ENCODE measurements at regions not wholly inside any gene's neighbourhood (a gene's known extent, or its start where the extent isn't known, plus 50 kb on each side); places are given as distances from the start of the nearest gene placed in this dataset.

DNA sequence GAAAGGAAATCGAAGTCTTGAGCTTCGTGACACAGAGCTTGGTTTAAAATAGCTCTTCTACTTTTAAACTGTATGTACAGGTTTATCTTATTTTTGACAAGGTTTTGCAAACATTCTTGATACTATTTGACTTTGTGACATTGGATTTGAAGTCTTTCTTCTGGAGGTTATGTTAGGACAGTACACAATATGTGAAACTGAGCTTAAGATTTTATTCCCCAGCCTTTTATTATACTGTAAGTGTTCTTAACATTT lies 95.2 kb upstream of the BTBD3 start:
- no peak for DNase-seq (ENCODE audit: low spot score)
- TF ChIP-seq, protein P1, sequence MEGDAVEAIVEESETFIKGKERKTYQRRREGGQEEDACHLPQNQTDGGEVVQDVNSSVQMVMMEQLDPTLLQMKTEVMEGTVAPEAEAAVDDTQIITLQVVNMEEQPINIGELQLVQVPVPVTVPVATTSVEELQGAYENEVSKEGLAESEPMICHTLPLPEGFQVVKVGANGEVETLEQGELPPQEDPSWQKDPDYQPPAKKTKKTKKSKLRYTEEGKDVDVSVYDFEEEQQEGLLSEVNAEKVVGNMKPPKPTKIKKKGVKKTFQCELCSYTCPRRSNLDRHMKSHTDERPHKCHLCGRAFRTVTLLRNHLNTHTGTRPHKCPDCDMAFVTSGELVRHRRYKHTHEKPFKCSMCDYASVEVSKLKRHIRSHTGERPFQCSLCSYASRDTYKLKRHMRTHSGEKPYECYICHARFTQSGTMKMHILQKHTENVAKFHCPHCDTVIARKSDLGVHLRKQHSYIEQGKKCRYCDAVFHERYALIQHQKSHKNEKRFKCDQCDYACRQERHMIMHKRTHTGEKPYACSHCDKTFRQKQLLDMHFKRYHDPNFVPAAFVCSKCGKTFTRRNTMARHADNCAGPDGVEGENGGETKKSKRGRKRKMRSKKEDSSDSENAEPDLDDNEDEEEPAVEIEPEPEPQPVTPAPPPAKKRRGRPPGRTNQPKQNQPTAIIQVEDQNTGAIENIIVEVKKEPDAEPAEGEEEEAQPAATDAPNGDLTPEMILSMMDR (IDR thresholded peaks at IDR 0.05; ENCODE audit: borderline replicate concordance, control extremely low read depth, extremely low read depth, insufficient read depth, missing control alignments), result no peak
- in situ Hi-C loops (cut with MboI; ENCODE audit: low sequenced_read_pairs, unreplicated experiment), result no loop called here

DNA sequence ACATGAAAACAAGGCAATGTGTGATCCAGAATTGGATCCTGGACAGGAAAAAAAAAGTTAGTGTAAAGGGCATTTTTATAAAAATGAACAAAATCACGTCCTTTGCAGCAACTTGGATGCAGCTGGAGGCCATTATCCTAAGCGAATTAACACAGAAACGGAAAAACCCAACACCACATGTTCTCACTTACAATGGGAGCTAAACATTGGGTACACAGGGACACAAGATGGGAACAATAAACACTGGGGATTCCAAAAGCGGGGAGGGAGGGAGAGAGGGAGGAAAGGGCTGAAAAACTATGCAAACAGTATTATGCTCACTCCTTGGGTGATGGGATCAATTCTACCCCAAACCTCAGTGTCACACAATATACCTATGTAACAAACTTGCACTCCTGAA lies 91.4 kb upstream of the BTBD3 start:
- DNase-seq (ENCODE audit: low spot score), result no peak
- TF ChIP-seq, protein P1 (IDR thresholded peaks at IDR 0.05; ENCODE audit: borderline replicate concordance, control extremely low read depth, extremely low read depth, insufficient read depth, missing control alignments), result no peak
- in situ Hi-C loops (cut with MboI; ENCODE audit: low sequenced_read_pairs, unreplicated experiment), result no loop called here

DNA sequence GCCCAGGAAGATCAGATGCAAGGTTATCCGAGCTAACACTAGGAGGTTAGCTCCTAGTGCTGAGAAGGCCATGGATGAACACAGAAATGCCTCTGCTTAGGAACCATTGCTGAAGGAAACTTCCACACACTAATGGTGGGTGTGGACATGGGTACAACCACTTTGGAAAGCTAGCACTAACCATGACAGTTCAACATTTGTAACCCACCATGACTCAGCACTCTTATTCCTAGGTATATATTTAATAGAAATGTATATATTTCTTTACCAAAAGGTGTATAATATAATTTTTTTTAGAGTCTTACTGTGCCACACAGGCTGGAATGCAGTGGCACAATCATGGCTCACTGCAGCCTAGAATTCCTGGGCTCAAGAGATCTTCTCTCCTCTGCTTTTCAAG lies 85.3 kb upstream of the BTBD3 start:
- TF ChIP-seq, protein P1 (IDR thresholded peaks at IDR 0.05; ENCODE audit: borderline replicate concordance, control extremely low read depth, extremely low read depth, insufficient read depth, missing control alignments), result no peak
- no peak for DNase-seq (ENCODE audit: low spot score)
- in situ Hi-C loops (cut with MboI; ENCODE audit: low sequenced_read_pairs, unreplicated experiment), result no loop called here

DNA sequence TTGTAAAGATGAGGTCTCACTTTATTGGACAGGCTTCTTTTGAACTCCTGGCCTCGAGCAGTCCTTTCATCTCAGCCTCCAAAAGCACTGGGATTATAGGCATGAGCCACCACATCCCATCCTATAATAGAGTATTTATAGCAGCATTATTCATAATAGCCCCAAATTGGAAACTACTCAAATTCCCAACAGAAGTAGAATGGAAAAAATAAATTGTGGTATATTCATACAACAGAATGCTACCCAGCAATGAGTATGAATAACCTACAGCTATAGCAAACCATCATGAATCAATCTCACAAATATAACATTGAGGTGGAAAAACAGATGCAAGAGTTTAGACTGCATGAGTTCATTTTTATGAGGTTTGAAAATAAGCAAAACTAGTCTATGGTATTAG lies 84.8 kb upstream of the BTBD3 start:
- TF ChIP-seq, protein P1 (IDR thresholded peaks at IDR 0.05; ENCODE audit: borderline replicate concordance, control extremely low read depth, extremely low read depth, insufficient read depth, missing control alignments), result no peak
- DNase-seq (ENCODE audit: low spot score), result no peak
- in situ Hi-C loops (cut with MboI; ENCODE audit: low sequenced_read_pairs, unreplicated experiment), result no loop called here

DNA sequence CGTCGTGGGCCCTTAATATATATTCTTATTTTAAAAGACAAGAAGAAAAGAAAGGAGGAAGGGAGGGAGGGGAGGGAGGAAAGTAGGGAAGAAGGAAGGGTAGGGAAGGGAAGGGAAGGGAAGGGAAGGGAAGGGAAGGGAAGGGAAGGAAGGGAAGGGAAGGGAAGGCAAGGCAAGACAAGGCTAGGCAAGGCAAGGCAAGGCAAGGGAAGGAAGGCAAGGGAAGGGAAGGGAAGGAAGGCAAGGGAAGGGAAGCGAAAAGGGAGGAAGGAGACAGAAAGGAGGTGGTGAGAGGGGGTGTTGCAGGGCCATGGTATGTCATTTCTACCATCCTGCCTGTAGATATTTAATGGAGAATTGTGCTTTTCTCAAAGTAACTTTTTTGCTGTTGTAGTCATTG lies 83.9 kb upstream of the BTBD3 start:
- in situ Hi-C loops (cut with MboI; ENCODE audit: low sequenced_read_pairs, unreplicated experiment), result no loop called here

DNA sequence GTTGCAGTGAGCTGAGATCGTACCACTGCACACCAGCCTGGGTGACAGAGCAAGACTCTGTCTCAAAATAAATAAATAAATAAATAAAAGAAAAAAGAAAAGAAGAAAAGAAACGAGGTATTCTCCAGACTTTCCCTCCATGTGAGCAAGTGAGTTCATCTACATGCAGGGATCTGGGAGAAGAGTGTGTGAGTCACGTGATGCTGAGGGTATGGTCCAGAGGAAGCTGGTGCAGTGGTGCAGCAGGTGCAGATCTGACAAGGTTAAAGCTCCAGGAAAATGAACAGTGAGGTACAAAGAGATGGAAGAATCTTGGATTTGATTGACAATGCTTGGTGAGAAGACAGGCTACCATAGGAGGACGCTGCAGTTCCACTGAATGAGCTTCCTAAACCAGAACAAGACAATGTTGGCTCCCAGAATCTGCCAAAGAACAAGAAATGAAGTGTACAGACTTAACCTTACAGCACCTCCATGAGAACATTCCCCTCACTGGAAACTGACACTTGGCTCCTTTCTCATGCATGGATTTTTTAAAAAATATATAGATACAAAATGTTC lies 79.5 kb upstream of the BTBD3 start:
- in situ Hi-C loops (cut with MboI; ENCODE audit: low sequenced_read_pairs, unreplicated experiment), result no loop called here
- TF ChIP-seq, protein P1 (IDR thresholded peaks at IDR 0.05; ENCODE audit: borderline replicate concordance, control extremely low read depth, extremely low read depth, insufficient read depth, missing control alignments), result no peak
- DNase-seq (ENCODE audit: low spot score), result no peak

More for the DNA sequence above, 83.9 kb upstream of the BTBD3 start:
- DNase-seq (ENCODE audit: low spot score), result no peak
- TF ChIP-seq, protein P1 (IDR thresholded peaks at IDR 0.05; ENCODE audit: borderline replicate concordance, control extremely low read depth, extremely low read depth, insufficient read depth, missing control alignments), result no peak

DNA sequence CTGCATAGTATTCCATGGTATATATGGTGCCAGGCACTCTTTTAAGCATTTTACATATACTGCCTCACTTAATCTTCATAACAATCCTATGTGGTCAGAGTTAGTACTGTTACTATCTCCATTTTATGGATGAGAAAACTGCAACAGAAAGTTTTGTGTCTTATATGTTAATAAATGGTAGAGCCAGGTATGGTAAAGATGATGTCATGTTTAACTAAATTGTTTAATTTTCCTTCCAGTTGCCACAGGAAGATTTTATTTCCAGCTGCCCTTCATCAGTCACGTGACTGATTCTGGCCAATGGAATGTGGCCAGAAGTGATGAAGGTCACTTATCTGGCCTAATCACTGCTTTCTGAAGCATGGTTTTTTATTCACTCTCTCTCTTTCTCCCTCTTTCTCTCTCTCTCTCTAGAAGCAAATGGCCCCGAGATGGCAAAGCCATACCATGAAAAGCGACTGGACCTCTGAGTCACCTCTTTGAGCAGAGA lies 75.7 kb upstream of the BTBD3 start:
- TF ChIP-seq, protein P1 (IDR thresholded peaks at IDR 0.05; ENCODE audit: borderline replicate concordance, control extremely low read depth, extremely low read depth, insufficient read depth, missing control alignments), result no peak
- in situ Hi-C loops (cut with MboI; ENCODE audit: low sequenced_read_pairs, unreplicated experiment), result no loop called here
- DNase-seq (ENCODE audit: low spot score), result no peak

Measured in GM13976 (cell line).